ENCODE measurements at regions not wholly inside any gene's neighbourhood (a gene's known extent, or its start where the extent isn't known, plus 50 kb on each side); places are given as distances from the start of the nearest gene placed in this dataset.

DNA sequence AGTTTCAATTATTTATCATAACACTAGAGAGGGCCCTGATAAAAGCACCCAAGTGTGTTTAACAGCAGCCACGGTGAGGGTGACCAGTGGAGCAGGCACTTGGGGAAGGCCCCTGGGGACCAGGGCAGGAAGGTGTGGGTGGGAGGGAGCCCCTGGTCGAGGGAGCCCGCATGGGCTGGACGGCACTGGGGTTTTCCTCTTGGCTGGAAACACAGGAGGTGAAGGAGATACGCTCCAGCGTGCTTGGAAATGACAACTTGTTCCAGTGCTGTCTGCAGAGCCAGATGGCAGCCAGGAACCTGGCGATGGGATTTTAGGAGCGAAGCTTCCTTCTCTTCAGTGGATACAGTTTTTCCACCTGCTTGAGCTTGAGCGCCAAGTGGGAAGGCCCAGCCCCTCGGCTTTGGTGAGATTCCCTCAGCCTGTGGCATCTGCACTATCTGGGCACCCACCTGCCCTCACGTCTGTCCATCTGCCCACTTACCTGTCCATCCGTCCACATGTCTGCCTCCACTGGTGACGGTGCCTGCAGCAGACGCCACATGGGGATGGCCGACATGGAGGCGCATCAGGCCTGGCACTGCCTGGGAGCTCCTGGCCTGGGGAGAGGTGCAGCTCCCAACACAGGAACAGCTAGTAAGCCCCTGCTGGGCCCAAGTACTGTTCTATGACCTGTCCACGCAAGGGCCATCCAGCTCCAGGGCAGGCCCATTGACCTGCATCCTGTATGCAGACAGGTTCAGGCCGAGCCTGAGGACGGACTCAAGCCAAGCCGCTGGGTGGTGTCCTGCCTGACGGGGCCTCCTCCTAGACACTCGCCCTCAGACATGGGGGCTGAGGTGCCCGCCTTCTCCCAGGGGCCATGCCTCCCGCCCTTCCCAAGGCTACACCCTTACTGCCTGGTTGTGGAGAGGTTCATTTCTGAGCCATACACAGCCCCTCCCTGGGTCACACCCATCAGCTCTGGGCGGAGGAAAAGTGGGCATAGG lies 192.2 kb upstream of the C14orf180 start:
- ATAC-seq (ENCODE audit: low read depth in 2 of 2) (peak; percentile 77 to 80), DNase-seq (no peak)
- peaks cover 47 to 66% (median 60%) of the 10 kb centered on the region in 3 donors for H3K4me1 Mint-ChIP-seq
- peak overlapping the region in 6 of 8 donors; percentile 17 to 66 (median 51) for H3K4me3 Mint-ChIP-seq
- H3K27ac Mint-ChIP-seq, result peak overlapping the region in 3 of 6 donors; percentile 20 to 85 (median 47)
- peaks cover 0 to 5% (median 4%) of the 10 kb centered on the region in 3 donors for H3K27me3 Mint-ChIP-seq
- H3K36me3 Mint-ChIP-seq, result no peaks in the 10 kb centered on the region
- no peaks in the 10 kb centered on the region for H3K9me3 Mint-ChIP-seq

DNA sequence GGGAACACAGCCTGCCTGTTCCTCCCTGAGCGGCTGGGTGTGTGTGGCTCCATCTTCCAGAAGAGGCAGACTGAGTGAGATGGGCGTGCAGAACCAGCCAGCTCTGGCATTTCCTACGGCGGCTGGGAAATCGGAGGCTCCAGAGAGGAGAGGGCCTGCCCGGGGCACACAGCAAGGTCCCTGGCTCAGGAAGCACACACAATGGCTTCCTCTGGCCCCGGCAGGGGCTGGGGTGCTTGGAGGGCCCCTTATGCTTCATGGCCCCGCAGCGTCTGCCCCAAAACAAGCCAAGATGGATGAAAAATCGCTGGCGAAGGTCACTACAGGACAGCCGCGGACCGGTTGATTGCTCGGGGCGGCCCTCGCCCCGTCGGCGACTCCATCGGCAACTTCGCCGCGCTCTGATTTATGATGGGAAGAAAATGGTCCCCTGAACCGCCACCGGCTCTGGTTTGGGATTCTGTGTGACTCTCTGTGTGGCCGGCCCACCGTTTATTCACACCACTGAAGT lies 191.5 kb upstream of the C14orf180 start:
- peaks cover 0 to 5% (median 0%) of the 10 kb centered on the region in 3 donors for H3K27me3 Mint-ChIP-seq
- no peak for ATAC-seq (ENCODE audit: low read depth in 2 of 2)
- H3K36me3 Mint-ChIP-seq, result no peaks in the 10 kb centered on the region
- no peaks in the 10 kb centered on the region for H3K9me3 Mint-ChIP-seq
- peak overlapping the region in 2 of 6 donors; percentile 47 to 49 for H3K27ac Mint-ChIP-seq
- no peak overlapping the region for H3K4me3 Mint-ChIP-seq
- peaks cover 50 to 73% (median 65%) of the 10 kb centered on the region in 3 donors for H3K4me1 Mint-ChIP-seq
- DNase-seq, result no peak

DNA sequence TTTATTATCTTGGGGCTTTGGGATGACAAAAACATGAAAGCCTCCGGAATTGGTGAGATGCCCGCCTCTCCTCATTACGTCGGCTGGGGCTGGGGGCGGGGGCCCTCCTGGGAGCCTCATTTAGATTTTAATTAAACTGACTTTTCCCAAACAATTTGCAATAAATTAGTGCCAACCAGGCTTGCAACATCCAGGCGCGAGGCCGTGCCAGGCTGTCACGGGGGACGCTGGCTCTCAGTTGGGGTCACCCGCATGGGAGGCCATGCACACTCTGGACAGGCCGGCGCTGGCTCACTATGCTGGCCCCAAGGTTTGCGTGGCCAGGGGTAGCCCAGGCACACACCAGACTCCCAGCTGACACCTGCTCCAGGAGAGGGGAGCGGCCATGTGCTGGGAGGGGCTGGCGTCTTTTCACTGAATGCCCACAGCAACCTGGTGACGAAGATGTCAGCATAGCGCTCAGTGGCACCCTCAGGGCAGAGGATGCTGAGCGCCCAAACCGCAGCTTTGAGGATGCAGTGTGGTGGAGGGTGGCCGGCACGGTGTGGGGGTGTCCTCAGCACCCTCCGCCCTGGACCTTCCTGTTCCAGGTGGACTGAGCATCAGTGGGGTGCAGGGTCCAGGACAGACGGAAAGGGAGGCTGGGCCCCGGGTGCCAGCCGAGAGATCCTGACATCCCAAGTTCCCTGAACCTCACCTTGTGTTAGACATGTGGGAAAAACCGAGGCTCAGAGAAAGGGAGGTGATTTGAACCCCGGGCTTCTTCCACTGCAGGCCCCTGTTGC lies 190.8 kb upstream of the C14orf180 start:
- DNase-seq (no peak), ATAC-seq (ENCODE audit: low read depth in 2 of 2) (no peak)
- no peaks in the 10 kb centered on the region for H3K36me3 Mint-ChIP-seq
- no peak overlapping the region for H3K4me3 Mint-ChIP-seq
- H3K9me3 Mint-ChIP-seq, result no peaks in the 10 kb centered on the region
- peaks cover 53 to 79% (median 70%) of the 10 kb centered on the region in 3 donors for H3K4me1 Mint-ChIP-seq
- peaks cover 0 to 5% (median 0%) of the 10 kb centered on the region in 3 donors for H3K27me3 Mint-ChIP-seq
- peak overlapping the region in 1 of 6 donors; percentile 83 for H3K27ac Mint-ChIP-seq

DNA sequence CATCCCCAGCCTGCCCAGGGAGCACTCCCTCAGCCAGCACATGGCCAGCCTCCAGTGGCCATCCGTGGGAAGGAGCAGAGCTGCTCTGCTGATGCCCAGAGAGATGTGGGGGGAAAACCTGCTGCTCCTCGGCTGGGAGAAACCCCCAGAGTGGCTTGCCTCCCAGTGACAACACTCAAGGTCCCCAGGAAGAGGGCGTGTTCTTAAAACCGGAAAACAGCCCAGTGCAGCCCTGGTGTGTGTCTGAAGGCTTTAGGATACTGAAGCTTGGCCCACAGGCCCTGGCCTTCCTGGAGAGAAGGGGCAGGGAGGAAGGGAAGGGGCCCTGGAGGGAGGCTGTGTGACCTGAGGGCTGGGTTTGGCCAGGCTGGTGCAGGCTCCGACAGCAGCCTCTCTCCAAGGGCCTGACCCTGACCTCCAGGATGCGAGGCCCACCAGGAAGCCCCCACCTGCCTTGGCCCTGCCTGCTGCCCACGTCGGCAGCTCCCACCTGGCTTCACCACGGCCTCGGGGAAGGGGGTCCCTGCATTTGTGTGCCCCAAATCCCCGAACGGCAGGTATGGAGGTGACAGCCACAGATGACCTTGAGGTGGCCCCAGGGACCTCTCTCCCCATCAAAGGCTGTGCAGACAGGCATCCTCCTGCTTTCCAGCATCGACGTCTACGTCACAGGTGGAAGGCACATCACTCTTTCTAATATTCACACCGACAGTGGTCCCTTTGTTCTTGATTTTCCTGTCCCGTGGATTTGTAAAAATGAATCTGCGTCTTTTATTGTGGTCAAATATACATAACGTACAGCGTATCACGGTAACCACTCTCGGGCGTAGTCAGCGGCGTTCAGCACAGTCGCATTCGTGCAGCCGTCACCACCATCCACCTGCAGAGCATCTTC lies 190.0 kb upstream of the C14orf180 start:
- no peak for ATAC-seq (ENCODE audit: low read depth in 2 of 2)
- Mint-ChIP-seq H3K27me3 (no peaks in the 10 kb centered on the region), H3K4me3 (peak overlapping the region in 1 of 8 donors; percentile 34), H3K27ac (peak overlapping the region in 1 of 6 donors; percentile 62), H3K36me3 (no peaks in the 10 kb centered on the region), H3K4me1 (peaks cover 62 to 87% (median 78%) of the 10 kb centered on the region in 3 donors), H3K9me3 (no peaks in the 10 kb centered on the region)
- DNase-seq, result no peak

DNA sequence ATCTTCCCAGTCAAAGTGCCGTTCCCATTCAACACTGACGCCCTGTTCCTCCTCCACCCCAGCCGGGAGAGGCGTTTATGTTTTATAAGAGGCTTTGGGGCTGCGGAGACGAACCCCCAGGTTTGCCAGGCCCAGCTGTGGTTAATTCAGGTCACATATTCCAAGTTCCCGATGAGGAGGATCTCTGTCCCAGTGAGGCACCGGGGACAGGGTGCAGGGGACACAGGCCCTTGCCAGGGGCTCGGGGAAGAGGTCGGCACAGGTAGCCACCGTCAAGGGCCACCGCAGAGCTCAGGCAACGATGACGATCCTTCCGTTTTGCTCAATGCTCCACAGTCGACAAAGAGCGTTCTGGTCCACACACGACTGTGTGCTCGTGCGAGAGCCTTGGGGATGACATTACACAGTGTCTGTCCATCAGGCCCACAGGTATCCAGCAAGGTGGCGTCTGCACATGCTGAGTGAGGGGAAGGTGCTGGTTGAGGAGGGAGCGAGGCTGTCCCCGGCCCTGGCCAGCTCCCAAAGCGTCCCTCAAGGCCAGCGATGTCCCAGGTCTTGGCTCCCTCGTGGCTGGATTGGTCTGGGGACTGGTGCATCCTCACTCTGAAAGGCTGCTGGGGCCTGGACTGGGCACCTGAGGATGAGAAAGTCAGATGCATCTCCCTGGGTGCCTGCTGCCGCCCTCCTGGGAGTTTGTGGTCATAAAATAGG lies 189.2 kb upstream of the C14orf180 start:
- peak overlapping the region in 2 of 6 donors; percentile 59 to 62 for H3K27ac Mint-ChIP-seq
- H3K27me3 Mint-ChIP-seq, result no peaks in the 10 kb centered on the region
- H3K9me3 Mint-ChIP-seq, result peaks cover 0 to under 1% (median 0%) of the 10 kb centered on the region in 7 donors
- H3K4me1 Mint-ChIP-seq, result peaks cover 69 to 89% (median 79%) of the 10 kb centered on the region in 3 donors
- H3K36me3 Mint-ChIP-seq, result no peaks in the 10 kb centered on the region
- peak overlapping the region in 2 of 8 donors; percentile 51 to 53 for H3K4me3 Mint-ChIP-seq
- ATAC-seq (ENCODE audit: low read depth in 2 of 2), result no peak
- no peak for DNase-seq

DNA sequence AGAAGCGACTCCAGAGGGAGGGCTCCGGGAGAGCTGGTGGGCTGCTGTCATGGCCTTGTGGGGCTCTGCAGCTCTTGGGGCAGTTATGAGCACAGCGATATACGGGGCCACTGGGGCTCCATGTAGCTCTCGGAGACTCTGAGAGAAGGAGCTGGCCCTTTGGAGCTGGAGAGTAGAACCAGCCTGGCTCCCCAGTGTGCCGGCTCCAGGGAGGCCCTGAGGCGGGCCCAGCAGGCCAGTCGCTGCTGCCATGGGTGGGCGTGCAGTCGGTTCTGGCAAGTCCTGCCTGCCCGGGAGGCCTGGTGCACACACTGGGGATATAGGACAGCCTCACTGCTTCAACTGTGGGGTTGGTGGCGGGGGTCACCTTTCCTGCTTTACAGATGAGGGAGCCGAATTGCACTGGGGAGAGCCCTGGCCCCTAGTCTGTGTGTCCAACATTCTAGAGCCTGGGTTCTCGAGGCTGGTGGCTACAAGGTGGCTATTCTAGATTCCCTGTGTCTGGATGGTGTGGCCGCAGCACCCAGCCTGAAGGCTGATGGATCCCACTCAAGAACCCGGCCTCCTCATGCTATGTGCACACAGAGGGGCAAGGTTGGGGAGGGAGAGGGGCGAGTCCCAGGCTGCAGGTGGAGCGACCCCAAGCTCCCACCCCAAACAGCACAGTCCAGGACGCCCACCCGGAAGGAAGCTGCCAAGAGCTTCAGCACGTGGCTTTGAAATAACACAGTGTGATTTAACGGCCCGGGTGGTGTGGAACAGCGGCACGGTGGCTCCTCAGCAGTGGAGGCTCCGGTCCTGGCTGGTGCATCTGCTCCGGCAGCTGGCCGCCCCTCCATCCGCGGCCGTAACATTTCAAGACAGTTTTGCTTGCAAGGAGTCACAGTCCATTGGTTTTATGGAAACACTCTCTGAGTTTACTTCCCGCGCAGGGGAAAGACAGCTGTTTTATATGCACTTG lies 188.3 kb upstream of the C14orf180 start:
- H3K27me3 Mint-ChIP-seq, result no peaks in the 10 kb centered on the region
- DNase-seq (no peak), ATAC-seq (ENCODE audit: low read depth in 2 of 2) (no peak)
- H3K4me1 Mint-ChIP-seq, result peaks cover 69 to 88% (median 76%) of the 10 kb centered on the region in 3 donors
- H3K4me3 Mint-ChIP-seq, result peak overlapping the region; percentile 48 to 86 (median 68)
- H3K27ac Mint-ChIP-seq, result peak overlapping the region in 4 of 6 donors; percentile 46 to 75 (median 56)
- H3K36me3 Mint-ChIP-seq, result peaks cover 0 to 1% of the 10 kb centered on the region in 2 donors
- H3K9me3 Mint-ChIP-seq, result peaks cover 0 to 6% (median 0%) of the 10 kb centered on the region in 7 donors

DNA sequence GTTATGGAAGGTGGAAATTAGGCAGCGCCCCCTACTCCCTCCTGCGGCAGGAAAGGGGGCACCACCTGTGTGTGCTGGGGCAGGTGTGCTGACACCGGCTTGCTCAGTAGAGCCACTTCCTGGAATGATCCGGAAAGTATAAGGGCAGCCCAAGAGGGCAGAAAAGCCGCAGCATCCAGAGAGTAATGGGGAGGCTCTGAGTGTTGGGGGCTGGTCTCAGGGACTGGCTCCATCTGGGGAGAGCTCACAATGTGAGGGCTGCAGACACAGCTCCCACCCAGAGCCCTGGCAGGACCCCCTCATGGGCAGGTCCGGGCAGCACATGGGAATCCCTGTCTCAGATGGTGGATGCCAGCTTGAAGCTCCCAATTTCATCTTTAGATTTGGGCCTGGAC lies 187.6 kb upstream of the C14orf180 start:
- Mint-ChIP-seq H3K9me3 (peaks cover under 1 to 12% (median 6%) of the 10 kb centered on the region in 7 donors), H3K36me3 (peaks cover 7 to 9% of the 10 kb centered on the region in 2 donors), H3K27ac (peak overlapping the region in 4 of 6 donors; percentile 2 to 75 (median 50)), H3K27me3 (no peaks in the 10 kb centered on the region), H3K4me1 (peaks cover 62 to 80% (median 76%) of the 10 kb centered on the region in 3 donors), H3K4me3 (peak overlapping the region; percentile 48 to 86 (median 68))
- DNase-seq, result no peak
- peak; percentile 15 to 27 for ATAC-seq (ENCODE audit: low read depth in 2 of 2)

DNA sequence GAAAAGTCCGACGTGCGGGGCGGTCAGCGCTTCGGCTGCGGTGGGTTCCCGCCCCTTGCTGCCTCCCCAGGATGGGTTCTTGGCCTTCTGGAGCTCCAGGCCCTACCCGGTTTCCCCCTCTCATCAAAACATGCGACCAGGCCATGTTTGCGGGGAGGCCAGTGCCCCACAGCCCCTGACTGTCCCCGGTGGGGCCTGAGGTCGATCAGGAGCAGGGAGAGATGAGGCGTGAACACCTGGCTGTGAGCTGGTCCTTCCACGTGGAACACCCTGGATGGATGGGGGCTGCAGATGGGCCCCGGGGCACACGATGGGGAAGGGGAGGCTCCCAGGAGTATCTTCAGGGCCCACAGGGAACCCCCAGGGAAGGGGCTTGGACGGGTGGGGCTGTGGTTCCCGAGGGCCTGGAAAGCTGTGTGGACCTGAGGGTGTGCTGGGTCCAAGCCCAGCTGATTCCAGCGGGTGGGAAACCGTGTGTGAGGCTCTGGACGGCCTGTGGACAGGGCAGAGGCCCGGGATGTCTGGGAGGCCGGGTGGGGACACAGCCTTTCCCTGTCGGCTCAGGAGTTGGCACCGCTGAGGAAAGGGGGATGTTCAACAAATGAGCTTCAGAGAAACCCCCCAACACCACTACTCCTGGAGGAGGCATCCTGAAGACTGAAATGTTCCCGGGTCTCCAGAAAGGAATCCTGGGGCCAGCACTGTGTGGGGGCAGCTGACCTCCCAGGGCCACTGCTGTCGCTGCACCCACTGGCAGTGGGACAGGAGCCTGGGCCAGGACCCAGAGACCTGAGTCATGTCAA lies 187.0 kb upstream of the C14orf180 start:
- ATAC-seq (ENCODE audit: low read depth in 2 of 2) (no peak), DNase-seq (no peak)
- Mint-ChIP-seq H3K27me3 (no peaks in the 10 kb centered on the region), H3K4me3 (peak overlapping the region in 6 of 8 donors; percentile 20 to 86 (median 73)), H3K9me3 (peaks cover 6 to 18% (median 12%) of the 10 kb centered on the region in 7 donors), H3K27ac (no peak overlapping the region), H3K36me3 (peaks cover 13 to 15% of the 10 kb centered on the region in 2 donors), H3K4me1 (peaks cover 62 to 74% (median 70%) of the 10 kb centered on the region in 3 donors)

DNA sequence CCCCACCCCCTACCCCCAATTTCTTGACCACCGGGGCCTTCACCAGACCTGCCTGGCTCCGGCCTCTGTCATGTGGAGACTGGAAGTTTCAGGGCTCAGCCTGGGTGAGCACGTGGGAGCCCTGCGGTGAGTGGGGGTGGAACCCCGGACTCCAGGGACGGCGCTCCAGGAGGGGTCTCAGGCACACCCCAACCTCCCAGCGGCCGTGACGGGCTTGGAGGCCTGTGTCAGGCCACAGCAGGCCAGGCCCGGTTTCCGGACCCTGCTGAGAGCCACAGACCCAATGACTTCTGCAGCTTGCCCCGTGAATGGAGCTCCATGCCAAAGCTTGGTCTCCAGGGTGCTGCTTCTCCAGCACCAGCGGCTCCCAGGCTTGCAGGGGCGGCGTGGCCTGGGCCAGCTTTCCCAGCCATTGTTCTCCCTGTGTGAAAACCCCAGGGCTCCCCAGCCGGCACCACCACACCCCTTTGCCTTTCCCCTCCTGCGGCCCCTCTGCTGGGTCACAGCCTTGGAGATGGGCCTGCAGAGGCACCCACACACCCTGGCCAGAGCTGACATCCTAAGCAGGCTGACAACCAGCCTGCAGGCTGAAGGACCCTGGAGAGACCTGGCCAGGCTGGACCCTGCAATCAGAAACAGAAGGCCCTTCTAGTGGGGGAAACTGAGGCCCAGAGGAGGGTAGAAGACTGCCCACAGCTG lies 186.2 kb upstream of the C14orf180 start:
- ATAC-seq (ENCODE audit: low read depth in 2 of 2) (no peak), DNase-seq (no peak)
- Mint-ChIP-seq H3K4me1 (peaks cover 55 to 67% (median 63%) of the 10 kb centered on the region in 3 donors), H3K9me3 (peaks cover 10 to 25% (median 20%) of the 10 kb centered on the region in 7 donors), H3K27me3 (no peaks in the 10 kb centered on the region), H3K4me3 (peak overlapping the region in 7 of 8 donors; percentile 29 to 92 (median 85)), H3K27ac (peak overlapping the region in 2 of 6 donors; percentile 26 to 52), H3K36me3 (peaks cover 17 to 22% of the 10 kb centered on the region in 2 donors)

DNA sequence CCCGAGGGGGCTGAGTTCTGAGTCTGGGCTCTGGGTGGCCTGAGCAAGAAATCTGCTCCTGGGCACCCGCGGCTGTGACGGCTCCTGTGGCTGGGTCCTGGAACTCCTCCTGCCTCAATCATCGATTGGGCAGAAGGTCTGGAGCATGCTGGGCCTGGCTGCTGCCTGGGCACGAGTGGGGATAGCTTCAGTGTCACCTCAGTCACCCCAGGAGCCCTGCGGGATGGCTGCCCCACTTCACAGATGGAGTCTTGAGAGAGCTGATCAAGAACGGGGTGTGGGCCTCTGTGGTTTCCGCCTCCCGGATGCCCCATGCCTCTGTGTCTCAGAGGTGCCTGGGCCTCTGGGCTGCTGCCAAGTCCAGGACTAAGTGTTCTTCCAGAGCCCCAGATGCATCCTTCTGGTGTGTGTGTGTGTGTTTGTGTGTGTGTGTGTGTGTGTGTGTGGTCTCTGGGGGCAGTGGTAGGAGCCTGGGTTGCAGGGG lies 185.6 kb upstream of the C14orf180 start:
- peak overlapping the region in 3 of 6 donors; percentile 3 to 89 (median 26) for H3K27ac Mint-ChIP-seq
- H3K27me3 Mint-ChIP-seq, result no peaks in the 10 kb centered on the region
- ATAC-seq (ENCODE audit: low read depth in 2 of 2) (peak; percentile 79 to 83), DNase-seq (peak; percentile 21)
- peaks cover 53 to 65% (median 61%) of the 10 kb centered on the region in 3 donors for H3K4me1 Mint-ChIP-seq
- peaks cover 10 to 31% (median 22%) of the 10 kb centered on the region in 7 donors for H3K9me3 Mint-ChIP-seq
- peak overlapping the region; percentile 25 to 92 (median 86) for H3K4me3 Mint-ChIP-seq
- peaks cover 17 to 22% of the 10 kb centered on the region in 2 donors for H3K36me3 Mint-ChIP-seq

Data from naive B cell (primary cell).